ENCODE measurements at regions not wholly inside any gene's neighbourhood (a gene's known extent, or its start where the extent isn't known, plus 50 kb on each side); places are given as distances from the start of the nearest gene placed in this dataset.

DNA sequence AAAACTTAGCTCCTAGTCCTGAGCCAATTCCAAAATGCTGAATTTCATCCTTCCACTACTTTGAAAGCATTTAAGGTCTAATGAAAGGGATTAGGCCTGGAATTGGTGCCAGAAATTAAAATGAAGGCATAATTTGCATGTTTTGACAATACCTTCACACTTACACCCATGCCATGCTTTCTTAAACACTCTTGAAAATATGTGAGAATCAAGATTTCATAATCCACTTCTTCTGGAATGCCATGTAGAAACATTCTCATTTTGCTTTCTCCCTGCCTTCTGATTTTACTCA is 77.1 kb downstream of the ANKEF1 start:
- H3K27ac ChIP-seq (ENCODE audit: extremely low read depth, low read depth, low read length) = no peak overlapping the region
- no peaks in the 10 kb centered on the region for H3K36me3 ChIP-seq (ENCODE audit: control insufficient read depth in 2 of 2, insufficient read depth in 1 of 2, low read length in 2 of 2)
- no peaks in the 10 kb centered on the region for H3K9me3 ChIP-seq (ENCODE audit: control insufficient read depth, insufficient read depth, low read depth, low read length)
- no peak overlapping the region for H3K4me3 ChIP-seq (ENCODE audit: low read depth, low read length)
- POLR2A ChIA-PET = no interaction called here
- no peak for TF ChIP-seq SETDB1 (IDR thresholded peaks at IDR 0.05; ENCODE audit: insufficient read length, low read length)
- no peak for TF ChIP-seq ZNF701 (tag by site-specific recombination; IDR thresholded peaks at IDR 0.05)
- no peak for TF ChIP-seq SP3 (tag by site-specific recombination; IDR thresholded peaks at IDR 0.05)
- no peak for TF ChIP-seq ZNF433 (tag by site-specific recombination; IDR thresholded peaks at IDR 0.05; ENCODE audit: low read depth)
- TF ChIP-seq, protein P1, sequence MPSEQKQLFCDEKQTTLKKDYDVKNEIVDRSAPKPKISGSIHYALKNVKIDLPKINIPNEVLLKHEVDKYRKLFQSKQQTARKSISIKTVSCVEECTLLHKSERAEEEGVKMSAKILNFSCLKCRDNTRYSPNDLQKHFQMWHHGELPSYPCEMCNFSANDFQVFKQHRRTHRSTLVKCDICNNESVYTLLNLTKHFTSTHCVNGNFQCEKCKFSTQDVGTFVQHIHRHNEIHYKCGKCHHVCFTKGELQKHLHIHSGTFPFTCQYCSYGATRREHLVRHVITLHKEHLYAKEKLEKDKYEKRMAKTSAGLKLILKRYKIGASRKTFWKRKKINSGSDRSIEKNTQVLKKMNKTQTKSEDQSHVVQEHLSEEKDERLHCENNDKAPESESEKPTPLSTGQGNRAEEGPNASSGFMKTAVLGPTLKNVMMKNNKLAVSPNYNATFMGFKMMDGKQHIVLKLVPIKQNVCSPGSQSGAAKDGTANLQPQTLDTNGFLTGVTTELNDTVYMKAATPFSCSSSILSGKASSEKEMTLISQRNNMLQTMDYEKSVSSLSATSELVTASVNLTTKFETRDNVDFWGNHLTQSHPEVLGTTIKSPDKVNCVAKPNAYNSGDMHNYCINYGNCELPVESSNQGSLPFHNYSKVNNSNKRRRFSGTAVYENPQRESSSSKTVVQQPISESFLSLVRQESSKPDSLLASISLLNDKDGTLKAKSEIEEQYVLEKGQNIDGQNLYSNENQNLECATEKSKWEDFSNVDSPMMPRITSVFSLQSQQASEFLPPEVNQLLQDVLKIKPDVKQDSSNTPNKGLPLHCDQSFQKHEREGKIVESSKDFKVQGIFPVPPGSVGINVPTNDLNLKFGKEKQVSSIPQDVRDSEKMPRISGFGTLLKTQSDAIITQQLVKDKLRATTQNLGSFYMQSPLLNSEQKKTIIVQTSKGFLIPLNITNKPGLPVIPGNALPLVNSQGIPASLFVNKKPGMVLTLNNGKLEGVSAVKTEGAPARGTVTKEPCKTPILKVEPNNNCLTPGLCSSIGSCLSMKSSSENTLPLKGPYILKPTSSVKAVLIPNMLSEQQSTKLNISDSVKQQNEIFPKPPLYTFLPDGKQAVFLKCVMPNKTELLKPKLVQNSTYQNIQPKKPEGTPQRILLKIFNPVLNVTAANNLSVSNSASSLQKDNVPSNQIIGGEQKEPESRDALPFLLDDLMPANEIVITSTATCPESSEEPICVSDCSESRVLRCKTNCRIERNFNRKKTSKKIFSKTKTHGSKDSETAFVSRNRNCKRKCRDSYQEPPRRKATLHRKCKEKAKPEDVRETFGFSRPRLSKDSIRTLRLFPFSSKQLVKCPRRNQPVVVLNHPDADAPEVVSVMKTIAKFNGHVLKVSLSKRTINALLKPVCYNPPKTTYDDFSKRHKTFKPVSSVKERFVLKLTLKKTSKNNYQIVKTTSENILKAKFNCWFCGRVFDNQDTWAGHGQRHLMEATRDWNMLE (tag by site-specific recombination; conservative IDR thresholded peaks at IDR 0.05; ENCODE audit: low read depth) = no peak
- TF ChIP-seq ZIC2 (tag by site-specific recombination; IDR thresholded peaks at IDR 0.05) = no peak
- TF ChIP-seq ZNF792 (tag by site-specific recombination; IDR thresholded peaks at IDR 0.05) = no peak
- no peak for TF ChIP-seq ZNF510 (tag by site-specific recombination; IDR thresholded peaks at IDR 0.05; ENCODE audit: insufficient replicate concordance)
- TF ChIP-seq ZNF184 (tag by site-specific recombination; IDR thresholded peaks at IDR 0.05) = no peak
- no peak for TF ChIP-seq SCRT2 (tag by site-specific recombination; IDR thresholded peaks at IDR 0.05)
- no peak for TF ChIP-seq KLF7 (tag by site-specific recombination; IDR thresholded peaks at IDR 0.05; ENCODE audit: borderline replicate concordance)
- TF ChIP-seq SP2 (tag by site-specific recombination; IDR thresholded peaks at IDR 0.05) = no peak
- TF ChIP-seq, protein P2, sequence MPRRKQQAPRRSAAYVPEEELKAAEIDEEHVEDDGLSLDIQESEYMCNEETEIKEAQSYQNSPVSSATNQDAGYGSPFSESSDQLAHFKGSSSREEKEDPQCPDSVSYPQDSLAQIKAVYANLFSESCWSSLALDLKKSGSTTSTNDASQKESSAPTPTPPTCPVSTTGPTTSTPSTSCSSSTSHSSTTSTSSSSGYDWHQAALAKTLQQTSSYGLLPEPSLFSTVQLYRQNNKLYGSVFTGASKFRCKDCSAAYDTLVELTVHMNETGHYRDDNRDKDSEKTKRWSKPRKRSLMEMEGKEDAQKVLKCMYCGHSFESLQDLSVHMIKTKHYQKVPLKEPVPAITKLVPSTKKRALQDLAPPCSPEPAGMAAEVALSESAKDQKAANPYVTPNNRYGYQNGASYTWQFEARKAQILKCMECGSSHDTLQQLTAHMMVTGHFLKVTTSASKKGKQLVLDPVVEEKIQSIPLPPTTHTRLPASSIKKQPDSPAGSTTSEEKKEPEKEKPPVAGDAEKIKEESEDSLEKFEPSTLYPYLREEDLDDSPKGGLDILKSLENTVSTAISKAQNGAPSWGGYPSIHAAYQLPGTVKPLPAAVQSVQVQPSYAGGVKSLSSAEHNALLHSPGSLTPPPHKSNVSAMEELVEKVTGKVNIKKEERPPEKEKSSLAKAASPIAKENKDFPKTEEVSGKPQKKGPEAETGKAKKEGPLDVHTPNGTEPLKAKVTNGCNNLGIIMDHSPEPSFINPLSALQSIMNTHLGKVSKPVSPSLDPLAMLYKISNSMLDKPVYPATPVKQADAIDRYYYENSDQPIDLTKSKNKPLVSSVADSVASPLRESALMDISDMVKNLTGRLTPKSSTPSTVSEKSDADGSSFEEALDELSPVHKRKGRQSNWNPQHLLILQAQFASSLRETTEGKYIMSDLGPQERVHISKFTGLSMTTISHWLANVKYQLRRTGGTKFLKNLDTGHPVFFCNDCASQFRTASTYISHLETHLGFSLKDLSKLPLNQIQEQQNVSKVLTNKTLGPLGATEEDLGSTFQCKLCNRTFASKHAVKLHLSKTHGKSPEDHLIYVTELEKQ (tag by site-specific recombination; IDR thresholded peaks at IDR 0.05; ENCODE audit: borderline replicate concordance) = no peak
- TF ChIP-seq, protein P3, sequence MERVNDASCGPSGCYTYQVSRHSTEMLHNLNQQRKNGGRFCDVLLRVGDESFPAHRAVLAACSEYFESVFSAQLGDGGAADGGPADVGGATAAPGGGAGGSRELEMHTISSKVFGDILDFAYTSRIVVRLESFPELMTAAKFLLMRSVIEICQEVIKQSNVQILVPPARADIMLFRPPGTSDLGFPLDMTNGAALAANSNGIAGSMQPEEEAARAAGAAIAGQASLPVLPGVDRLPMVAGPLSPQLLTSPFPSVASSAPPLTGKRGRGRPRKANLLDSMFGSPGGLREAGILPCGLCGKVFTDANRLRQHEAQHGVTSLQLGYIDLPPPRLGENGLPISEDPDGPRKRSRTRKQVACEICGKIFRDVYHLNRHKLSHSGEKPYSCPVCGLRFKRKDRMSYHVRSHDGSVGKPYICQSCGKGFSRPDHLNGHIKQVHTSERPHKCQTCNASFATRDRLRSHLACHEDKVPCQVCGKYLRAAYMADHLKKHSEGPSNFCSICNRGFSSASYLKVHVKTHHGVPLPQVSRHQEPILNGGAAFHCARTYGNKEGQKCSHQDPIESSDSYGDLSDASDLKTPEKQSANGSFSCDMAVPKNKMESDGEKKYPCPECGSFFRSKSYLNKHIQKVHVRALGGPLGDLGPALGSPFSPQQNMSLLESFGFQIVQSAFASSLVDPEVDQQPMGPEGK (tag by site-specific recombination; IDR thresholded peaks at IDR 0.05) = no peak
- no peak for TF ChIP-seq ZNF514 (tag by site-specific recombination; IDR thresholded peaks at IDR 0.05)
- CTCF ChIA-PET = interaction anchor here (2.8 kb wide), 1 partner anchor 21 kb away, joined by 17 read pairs; no protein-coding TSS in a partner anchor
- H3K4me1 ChIP-seq (ENCODE audit: control insufficient read depth, insufficient read depth, low read length) = no peaks in the 10 kb centered on the region

DNA sequence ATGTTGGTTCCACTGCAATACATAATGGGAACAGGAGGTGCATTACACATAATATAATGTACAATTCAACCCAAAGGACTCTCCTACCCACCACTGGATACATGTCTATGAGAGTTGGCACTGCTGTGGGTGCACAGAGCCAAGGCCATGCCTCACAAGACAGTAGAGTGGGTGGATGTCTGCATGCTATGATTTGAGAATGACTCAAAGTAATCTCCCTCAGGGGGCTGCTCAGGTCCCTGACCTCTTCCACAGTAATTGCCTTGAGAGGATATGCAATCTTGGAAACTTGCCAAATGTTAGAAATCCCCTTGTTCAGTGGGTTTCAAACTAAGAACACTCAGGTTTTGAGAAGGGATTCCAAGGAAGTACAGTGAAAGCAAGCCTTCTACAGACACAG is 79.0 kb downstream of the ANKEF1 start:
- POLR2A ChIA-PET = no interaction called here
- CTCF ChIA-PET = interaction anchor here (0.8 to 2.8 kb wide), 2 partner anchors 11 to 23 kb away, joined by 4 to 17 read pairs; no protein-coding TSS in a partner anchor
- TF ChIP-seq, protein P4, sequence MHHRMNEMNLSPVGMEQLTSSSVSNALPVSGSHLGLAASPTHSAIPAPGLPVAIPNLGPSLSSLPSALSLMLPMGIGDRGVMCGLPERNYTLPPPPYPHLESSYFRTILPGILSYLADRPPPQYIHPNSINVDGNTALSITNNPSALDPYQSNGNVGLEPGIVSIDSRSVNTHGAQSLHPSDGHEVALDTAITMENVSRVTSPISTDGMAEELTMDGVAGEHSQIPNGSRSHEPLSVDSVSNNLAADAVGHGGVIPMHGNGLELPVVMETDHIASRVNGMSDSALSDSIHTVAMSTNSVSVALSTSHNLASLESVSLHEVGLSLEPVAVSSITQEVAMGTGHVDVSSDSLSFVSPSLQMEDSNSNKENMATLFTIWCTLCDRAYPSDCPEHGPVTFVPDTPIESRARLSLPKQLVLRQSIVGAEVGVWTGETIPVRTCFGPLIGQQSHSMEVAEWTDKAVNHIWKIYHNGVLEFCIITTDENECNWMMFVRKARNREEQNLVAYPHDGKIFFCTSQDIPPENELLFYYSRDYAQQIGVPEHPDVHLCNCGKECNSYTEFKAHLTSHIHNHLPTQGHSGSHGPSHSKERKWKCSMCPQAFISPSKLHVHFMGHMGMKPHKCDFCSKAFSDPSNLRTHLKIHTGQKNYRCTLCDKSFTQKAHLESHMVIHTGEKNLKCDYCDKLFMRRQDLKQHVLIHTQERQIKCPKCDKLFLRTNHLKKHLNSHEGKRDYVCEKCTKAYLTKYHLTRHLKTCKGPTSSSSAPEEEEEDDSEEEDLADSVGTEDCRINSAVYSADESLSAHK (tag by site-specific recombination; IDR thresholded peaks at IDR 0.05) = no peak
- TF ChIP-seq ZNF223 (tag by site-specific recombination; IDR thresholded peaks at IDR 0.05) (no peak), ZFHX2 (tag by site-specific recombination; conservative IDR thresholded peaks at IDR 0.05) (0 out of 2 replicates have a peak, but pooled peaks have one; percentile 9)

More for the DNA sequence above, 79.0 kb downstream of the ANKEF1 start:
- Histone ChIP-seq H3K4me3 (ENCODE audit: low read depth, low read length) (no peak overlapping the region), H3K27ac (ENCODE audit: extremely low read depth, low read depth, low read length) (no peak overlapping the region), H3K4me1 (ENCODE audit: control insufficient read depth, insufficient read depth, low read length) (no peaks in the 10 kb centered on the region), H3K36me3 (ENCODE audit: control insufficient read depth in 2 of 2, insufficient read depth in 1 of 2, low read length in 2 of 2) (no peaks in the 10 kb centered on the region), H3K9me3 (ENCODE audit: control insufficient read depth, insufficient read depth, low read depth, low read length) (no peaks in the 10 kb centered on the region)

Measured in HEK293 (cell line).